Ishikawa (cell line): ENCODE measurements at regions not wholly inside any gene's neighbourhood (a gene's known extent, or its start where the extent isn't known, plus 50 kb on each side); places are given as distances from the start of the nearest gene placed in this dataset.

Experiments used
- CREB1 ChIP-seq: IDR thresholded peaks from 2 replicates; pipeline ENCODE4 v1.6.1; 2012; ENCODE audit warnings: low read depth
- EGR1 ChIP-seq: IDR thresholded peaks from 2 replicates; pipeline ENCODE4 v1.6.1; 2012
- MAX ChIP-seq: IDR thresholded peaks from 2 replicates; pipeline ENCODE4 v1.6.1; 2012
- NFIC ChIP-seq: IDR thresholded peaks from 2 replicates; pipeline ENCODE4 v1.6.1; 2012
- RAD21 ChIP-seq: IDR thresholded peaks from 2 replicates; pipeline ENCODE4 v1.6.1; 2012; ENCODE audit warnings: low read depth
- TAF1 ChIP-seq: IDR thresholded peaks from 2 replicates; pipeline ENCODE4 v1.6.1; 2012; ENCODE audit warnings: low read depth, mild to moderate bottlenecking
- TCF12 ChIP-seq: IDR thresholded peaks from 2 replicates; pipeline ENCODE4 v1.6.1; 2012; ENCODE audit warnings: low read depth
- USF1 ChIP-seq: IDR thresholded peaks from 2 replicates; pipeline ENCODE4 v1.6.1; 2012
- TF ChIP-seq, protein P1 (sequence below): IDR thresholded peaks from 2 replicates; pipeline ENCODE4 v1.6.1; 2012; ENCODE audit warnings: low read depth, mild to moderate bottlenecking

GRCh38 chr4:95674521-95674981, 125.8 kb upstream of the UNC5C start:
- TF ChIP-seq RAD21 = no peak
- TF ChIP-seq EGR1 = no peak
- no peak for TF ChIP-seq TCF12
- TF ChIP-seq CREB1 = no peak
- no peak for TF ChIP-seq NFIC
- TF ChIP-seq MAX = no peak
- no peak for TF ChIP-seq USF1
- no peak for TF ChIP-seq TAF1
- TF ChIP-seq, protein P1, sequence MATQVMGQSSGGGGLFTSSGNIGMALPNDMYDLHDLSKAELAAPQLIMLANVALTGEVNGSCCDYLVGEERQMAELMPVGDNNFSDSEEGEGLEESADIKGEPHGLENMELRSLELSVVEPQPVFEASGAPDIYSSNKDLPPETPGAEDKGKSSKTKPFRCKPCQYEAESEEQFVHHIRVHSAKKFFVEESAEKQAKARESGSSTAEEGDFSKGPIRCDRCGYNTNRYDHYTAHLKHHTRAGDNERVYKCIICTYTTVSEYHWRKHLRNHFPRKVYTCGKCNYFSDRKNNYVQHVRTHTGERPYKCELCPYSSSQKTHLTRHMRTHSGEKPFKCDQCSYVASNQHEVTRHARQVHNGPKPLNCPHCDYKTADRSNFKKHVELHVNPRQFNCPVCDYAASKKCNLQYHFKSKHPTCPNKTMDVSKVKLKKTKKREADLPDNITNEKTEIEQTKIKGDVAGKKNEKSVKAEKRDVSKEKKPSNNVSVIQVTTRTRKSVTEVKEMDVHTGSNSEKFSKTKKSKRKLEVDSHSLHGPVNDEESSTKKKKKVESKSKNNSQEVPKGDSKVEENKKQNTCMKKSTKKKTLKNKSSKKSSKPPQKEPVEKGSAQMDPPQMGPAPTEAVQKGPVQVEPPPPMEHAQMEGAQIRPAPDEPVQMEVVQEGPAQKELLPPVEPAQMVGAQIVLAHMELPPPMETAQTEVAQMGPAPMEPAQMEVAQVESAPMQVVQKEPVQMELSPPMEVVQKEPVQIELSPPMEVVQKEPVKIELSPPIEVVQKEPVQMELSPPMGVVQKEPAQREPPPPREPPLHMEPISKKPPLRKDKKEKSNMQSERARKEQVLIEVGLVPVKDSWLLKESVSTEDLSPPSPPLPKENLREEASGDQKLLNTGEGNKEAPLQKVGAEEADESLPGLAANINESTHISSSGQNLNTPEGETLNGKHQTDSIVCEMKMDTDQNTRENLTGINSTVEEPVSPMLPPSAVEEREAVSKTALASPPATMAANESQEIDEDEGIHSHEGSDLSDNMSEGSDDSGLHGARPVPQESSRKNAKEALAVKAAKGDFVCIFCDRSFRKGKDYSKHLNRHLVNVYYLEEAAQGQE = no peak
